Hepatocyte (in vitro differentiated cells): ENCODE measurements at regions not wholly inside any gene's neighbourhood (a gene's known extent, or its start where the extent isn't known, plus 50 kb on each side); places are given as distances from the start of the nearest gene placed in this dataset.

ENCODE experiments used
- CTCF ChIP-seq: fragments of 200-600 bp; sonication (generic); IDR thresholded peaks from 2 replicates; pipeline ENCODE4 v1.5.1; 2016; ENCODE audit warnings: antibody characterized with exemption, mild to moderate bottlenecking; ENCODE audit not compliant: poor library complexity
- EZH2 ChIP-seq: fragments of 200-600 bp; sonication (generic); IDR thresholded peaks from 2 replicates; pipeline ENCODE4 v1.6.1; 2016; ENCODE audit warnings: antibody characterized with exemption, mild to moderate bottlenecking, borderline replicate concordance
- EZH2phosphoT487 ChIP-seq: fragments of 200-600 bp; sonication (generic); IDR thresholded peaks from one replicate; pipeline ENCODE4 v1.6.1; 2018; ENCODE audit warnings: antibody characterized with exemption, mild to moderate bottlenecking, low read depth, moderate library complexity; ENCODE audit not compliant: unreplicated experiment, severe bottlenecking

- TF ChIP-seq CTCF (no peak), EZH2phosphoT487 (no peak), EZH2 (no peak)
These were observed 486.6 kb downstream of the ARHGEF28 start for GRCh38 chr5:74112372-74113195.
